GM12891 (cell line): ENCODE measurements at regions not wholly inside any gene's neighbourhood (a gene's known extent, or its start where the extent isn't known, plus 50 kb on each side); places are given as distances from the start of the nearest gene placed in this dataset.

Source experiments
- POLR2A ChIP-seq: IDR thresholded peaks from 2 replicates; pipeline ENCODE4 v1.6.1; 2011; ENCODE audit warnings: low read depth, low read length, control low read depth
- POLR2AphosphoS5 ChIP-seq: IDR thresholded peaks from 2 replicates; pipeline ENCODE4 v1.6.1; 2011; ENCODE audit warnings: low read depth, low read length, control low read depth
- POU2F2 ChIP-seq: IDR thresholded peaks from 2 replicates; pipeline ENCODE4 v1.6.1; 2011; ENCODE audit warnings: low read depth, mild to moderate bottlenecking, control low read depth, low read length, moderate library complexity
- SPI1 ChIP-seq: IDR thresholded peaks from 2 replicates; pipeline ENCODE4 v1.6.1; 2011; ENCODE audit warnings: low read depth, low read length, control low read depth
- TAF1 ChIP-seq: IDR thresholded peaks from 2 replicates; pipeline ENCODE4 v1.6.1; 2011; ENCODE audit warnings: low read depth, low read length, control low read depth

GRCh38 chr5:4924577-4924976 is 215.6 kb upstream of the ADAMTS16 start:
- TF ChIP-seq POLR2A (no peak), POLR2AphosphoS5 (no peak), SPI1 (no peak), TAF1 (no peak), POU2F2 (no peak)
